ENCODE measurements at regions not wholly inside any gene's neighbourhood (a gene's known extent, or its start where the extent isn't known, plus 50 kb on each side); places are given as distances from the start of the nearest gene placed in this dataset.
"Not testable (repeated sequence)": the region's sequence is repeated elsewhere in the genome, so short reads cannot be mapped to it uniquely, and the experiment has no call there.

DNA sequence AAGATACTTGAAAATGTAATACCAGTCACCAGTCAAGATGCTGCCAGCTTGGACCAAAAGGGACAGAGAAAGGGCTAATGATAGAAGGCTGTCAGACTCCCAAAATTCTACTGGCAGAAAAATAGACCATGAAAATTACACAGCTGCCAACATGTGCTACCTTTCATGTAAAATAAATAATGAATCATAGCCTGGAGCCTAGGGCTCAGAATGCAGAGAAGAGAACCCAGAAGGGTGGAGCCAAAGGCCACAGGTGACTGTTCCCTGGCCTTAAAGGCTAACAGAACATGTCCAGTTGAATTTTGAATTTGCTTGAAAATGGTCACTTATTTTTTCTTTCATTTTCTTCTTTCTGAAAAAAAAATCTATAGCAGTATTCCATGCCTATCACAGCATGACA is 1827.0 kb upstream of the MIR17HG start (continued):
- TF ChIP-seq, protein P1, sequence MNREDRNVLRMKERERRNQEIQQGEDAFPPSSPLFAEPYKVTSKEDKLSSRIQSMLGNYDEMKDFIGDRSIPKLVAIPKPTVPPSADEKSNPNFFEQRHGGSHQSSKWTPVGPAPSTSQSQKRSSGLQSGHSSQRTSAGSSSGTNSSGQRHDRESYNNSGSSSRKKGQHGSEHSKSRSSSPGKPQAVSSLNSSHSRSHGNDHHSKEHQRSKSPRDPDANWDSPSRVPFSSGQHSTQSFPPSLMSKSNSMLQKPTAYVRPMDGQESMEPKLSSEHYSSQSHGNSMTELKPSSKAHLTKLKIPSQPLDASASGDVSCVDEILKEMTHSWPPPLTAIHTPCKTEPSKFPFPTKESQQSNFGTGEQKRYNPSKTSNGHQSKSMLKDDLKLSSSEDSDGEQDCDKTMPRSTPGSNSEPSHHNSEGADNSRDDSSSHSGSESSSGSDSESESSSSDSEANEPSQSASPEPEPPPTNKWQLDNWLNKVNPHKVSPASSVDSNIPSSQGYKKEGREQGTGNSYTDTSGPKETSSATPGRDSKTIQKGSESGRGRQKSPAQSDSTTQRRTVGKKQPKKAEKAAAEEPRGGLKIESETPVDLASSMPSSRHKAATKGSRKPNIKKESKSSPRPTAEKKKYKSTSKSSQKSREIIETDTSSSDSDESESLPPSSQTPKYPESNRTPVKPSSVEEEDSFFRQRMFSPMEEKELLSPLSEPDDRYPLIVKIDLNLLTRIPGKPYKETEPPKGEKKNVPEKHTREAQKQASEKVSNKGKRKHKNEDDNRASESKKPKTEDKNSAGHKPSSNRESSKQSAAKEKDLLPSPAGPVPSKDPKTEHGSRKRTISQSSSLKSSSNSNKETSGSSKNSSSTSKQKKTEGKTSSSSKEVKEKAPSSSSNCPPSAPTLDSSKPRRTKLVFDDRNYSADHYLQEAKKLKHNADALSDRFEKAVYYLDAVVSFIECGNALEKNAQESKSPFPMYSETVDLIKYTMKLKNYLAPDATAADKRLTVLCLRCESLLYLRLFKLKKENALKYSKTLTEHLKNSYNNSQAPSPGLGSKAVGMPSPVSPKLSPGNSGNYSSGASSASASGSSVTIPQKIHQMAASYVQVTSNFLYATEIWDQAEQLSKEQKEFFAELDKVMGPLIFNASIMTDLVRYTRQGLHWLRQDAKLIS (CRISPR knock-in tag; IDR thresholded peaks at IDR 0.05; ENCODE audit: borderline replicate concordance) = no peak
- no peak for TF ChIP-seq ZNF671 (CRISPR knock-in tag; IDR thresholded peaks at IDR 0.05)

DNA sequence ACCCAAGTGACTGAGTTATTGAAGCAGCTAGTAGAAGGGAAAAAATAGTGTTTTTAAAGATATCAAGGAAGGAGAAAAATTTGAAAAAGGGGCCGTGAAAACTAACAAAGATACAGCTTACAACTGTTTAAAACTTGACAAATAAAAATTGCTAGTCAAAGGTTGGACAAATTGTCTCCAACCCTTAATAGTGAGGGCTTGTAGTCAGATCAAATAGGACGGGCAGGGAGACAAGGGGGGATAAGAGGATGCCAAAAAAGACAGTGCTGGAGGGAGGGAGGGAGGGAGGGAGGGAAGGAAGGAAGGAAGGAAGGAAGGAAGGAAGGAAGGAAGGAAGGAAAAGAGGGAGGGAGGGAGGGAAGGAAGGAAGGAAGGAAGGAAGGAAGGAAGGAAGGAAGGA is 1825.8 kb upstream of the MIR17HG start:
- DNase-seq (ENCODE audit: low spot score); H3K27ac Mint-ChIP-seq; ATAC-seq; H3K4me3 Mint-ChIP-seq; CTCF ChIA-PET; POLR2A ChIA-PET; H3K27me3 Mint-ChIP-seq (ENCODE audit: low read depth): not testable (repeated sequence)
- Mint-ChIP-seq H3K9me3 (peaks cover 26% of the 10 kb centered on the region), H3K4me1 (peaks cover 41% of the 10 kb centered on the region), H3K36me3 (peaks cover 14% of the 10 kb centered on the region)

DNA sequence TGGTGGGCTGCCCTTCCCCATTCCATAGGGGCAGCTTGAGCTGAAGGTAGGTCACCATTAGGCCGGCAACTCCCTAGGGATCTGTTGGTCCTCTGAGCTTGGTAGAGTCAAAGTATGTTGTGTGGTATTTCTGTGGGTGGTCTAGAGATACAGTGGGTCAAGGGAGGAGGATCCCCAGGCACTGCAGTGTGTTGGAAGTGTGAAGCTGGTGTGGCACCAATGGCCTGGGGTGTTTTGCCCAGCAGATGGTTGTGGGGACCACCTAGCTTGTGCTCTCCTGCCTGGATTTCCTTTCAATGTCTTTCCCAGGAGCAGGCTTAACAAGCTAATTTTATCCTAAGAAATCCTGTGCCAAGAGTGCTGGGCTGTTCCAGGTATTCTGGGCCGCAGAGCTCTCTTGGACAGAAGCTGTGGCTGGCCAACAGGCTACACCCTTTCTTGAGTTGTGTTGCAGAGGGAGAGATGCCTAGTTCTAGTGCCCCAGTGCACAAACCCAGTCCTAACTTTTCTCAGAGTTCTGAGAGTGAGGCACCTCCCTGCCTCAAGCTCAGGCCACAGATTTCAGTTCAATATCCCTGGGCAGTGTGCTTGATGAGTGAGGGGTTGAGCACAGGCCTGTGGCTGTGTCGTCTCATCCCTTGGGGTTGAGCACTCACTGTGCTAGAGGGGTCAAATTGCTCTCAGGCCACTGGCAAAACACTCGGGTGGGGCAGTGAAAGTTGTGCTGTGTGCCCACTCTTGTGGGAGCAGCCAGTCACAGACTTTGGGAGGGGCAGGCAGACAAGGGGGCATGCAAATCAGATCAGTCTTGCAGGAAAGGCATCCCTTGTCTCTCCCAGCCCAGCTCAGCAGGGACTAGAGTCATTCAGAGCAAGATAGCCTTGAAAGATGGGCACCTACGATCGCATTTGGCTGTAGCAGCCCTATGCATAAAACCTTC is 1806.1 kb upstream of the MIR17HG start:
- Mint-ChIP-seq H3K27ac (no peak overlapping the region), H3K36me3 (no peaks in the 10 kb centered on the region), H3K9me3 (peaks cover 3% of the 10 kb centered on the region), H3K4me3 (no peak overlapping the region), H3K4me1 (peaks cover 32% of the 10 kb centered on the region), H3K27me3 (ENCODE audit: low read depth) (no peaks in the 10 kb centered on the region)
- ATAC-seq = peak; percentile 22
- ChIA-PET POLR2A (no interaction called here), CTCF (no interaction called here)
- DNase-seq (ENCODE audit: low spot score) = no peak
- TF ChIP-seq, protein P2, sequence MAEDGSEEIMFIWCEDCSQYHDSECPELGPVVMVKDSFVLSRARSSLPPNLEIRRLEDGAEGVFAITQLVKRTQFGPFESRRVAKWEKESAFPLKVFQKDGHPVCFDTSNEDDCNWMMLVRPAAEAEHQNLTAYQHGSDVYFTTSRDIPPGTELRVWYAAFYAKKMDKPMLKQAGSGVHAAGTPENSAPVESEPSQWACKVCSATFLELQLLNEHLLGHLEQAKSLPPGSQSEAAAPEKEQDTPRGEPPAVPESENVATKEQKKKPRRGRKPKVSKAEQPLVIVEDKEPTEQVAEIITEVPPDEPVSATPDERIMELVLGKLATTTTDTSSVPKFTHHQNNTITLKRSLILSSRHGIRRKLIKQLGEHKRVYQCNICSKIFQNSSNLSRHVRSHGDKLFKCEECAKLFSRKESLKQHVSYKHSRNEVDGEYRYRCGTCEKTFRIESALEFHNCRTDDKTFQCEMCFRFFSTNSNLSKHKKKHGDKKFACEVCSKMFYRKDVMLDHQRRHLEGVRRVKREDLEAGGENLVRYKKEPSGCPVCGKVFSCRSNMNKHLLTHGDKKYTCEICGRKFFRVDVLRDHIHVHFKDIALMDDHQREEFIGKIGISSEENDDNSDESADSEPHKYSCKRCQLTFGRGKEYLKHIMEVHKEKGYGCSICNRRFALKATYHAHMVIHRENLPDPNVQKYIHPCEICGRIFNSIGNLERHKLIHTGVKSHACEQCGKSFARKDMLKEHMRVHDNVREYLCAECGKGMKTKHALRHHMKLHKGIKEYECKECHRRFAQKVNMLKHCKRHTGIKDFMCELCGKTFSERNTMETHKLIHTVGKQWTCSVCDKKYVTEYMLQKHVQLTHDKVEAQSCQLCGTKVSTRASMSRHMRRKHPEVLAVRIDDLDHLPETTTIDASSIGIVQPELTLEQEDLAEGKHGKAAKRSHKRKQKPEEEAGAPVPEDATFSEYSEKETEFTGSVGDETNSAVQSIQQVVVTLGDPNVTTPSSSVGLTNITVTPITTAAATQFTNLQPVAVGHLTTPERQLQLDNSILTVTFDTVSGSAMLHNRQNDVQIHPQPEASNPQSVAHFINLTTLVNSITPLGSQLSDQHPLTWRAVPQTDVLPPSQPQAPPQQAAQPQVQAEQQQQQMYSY (CRISPR knock-in tag; IDR thresholded peaks at IDR 0.05) = no peak
- no peak for TF ChIP-seq RELA (CRISPR knock-in tag; IDR thresholded peaks at IDR 0.05; ENCODE audit: borderline replicate concordance)
- TF ChIP-seq, protein P3, sequence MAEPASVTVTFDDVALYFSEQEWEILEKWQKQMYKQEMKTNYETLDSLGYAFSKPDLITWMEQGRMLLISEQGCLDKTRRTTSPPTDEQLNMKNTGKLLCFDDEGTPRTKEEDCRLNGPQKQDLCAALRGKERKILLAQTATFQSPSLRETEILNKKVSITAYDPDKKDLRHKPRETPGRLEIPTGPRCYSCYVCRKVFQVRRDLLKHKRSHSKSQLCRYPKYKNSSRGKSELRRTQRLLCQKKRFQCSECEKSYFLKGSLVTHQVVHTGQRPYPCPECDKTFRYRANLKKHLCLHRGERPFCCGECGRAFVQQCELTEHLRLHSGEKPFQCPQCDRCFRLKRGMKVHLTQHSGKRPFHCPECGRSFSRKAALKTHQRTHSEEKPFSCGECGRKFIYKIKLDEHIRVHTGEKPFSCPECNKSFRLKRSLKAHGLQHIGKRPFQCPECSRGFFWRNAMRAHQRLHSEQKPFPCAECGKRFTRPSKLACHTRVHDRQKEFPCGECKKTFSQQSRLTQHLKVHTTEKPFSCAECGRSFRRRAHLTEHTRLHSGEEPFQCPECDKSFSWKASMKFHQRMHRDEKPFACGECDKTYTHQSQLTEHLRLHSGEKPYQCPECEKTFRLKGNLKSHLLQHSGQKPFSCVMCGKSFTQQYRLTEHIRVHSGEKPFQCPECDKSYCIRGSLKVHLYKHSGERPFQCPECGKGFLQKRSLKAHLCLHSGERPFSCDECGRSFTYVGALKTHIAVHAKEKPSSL (CRISPR knock-in tag; conservative IDR thresholded peaks at IDR 0.05) = no peak
- no peak for TF ChIP-seq SOX15 (CRISPR knock-in tag; IDR thresholded peaks at IDR 0.05)
- TF ChIP-seq, protein P4, sequence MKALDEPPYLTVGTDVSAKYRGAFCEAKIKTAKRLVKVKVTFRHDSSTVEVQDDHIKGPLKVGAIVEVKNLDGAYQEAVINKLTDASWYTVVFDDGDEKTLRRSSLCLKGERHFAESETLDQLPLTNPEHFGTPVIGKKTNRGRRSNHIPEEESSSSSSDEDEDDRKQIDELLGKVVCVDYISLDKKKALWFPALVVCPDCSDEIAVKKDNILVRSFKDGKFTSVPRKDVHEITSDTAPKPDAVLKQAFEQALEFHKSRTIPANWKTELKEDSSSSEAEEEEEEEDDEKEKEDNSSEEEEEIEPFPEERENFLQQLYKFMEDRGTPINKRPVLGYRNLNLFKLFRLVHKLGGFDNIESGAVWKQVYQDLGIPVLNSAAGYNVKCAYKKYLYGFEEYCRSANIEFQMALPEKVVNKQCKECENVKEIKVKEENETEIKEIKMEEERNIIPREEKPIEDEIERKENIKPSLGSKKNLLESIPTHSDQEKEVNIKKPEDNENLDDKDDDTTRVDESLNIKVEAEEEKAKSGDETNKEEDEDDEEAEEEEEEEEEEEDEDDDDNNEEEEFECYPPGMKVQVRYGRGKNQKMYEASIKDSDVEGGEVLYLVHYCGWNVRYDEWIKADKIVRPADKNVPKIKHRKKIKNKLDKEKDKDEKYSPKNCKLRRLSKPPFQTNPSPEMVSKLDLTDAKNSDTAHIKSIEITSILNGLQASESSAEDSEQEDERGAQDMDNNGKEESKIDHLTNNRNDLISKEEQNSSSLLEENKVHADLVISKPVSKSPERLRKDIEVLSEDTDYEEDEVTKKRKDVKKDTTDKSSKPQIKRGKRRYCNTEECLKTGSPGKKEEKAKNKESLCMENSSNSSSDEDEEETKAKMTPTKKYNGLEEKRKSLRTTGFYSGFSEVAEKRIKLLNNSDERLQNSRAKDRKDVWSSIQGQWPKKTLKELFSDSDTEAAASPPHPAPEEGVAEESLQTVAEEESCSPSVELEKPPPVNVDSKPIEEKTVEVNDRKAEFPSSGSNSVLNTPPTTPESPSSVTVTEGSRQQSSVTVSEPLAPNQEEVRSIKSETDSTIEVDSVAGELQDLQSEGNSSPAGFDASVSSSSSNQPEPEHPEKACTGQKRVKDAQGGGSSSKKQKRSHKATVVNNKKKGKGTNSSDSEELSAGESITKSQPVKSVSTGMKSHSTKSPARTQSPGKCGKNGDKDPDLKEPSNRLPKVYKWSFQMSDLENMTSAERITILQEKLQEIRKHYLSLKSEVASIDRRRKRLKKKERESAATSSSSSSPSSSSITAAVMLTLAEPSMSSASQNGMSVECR (CRISPR knock-in tag; IDR thresholded peaks at IDR 0.05; ENCODE audit: borderline replicate concordance) = no peak
- TF ChIP-seq, protein P5, sequence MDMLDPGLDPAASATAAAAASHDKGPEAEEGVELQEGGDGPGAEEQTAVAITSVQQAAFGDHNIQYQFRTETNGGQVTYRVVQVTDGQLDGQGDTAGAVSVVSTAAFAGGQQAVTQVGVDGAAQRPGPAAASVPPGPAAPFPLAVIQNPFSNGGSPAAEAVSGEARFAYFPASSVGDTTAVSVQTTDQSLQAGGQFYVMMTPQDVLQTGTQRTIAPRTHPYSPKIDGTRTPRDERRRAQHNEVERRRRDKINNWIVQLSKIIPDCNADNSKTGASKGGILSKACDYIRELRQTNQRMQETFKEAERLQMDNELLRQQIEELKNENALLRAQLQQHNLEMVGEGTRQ (CRISPR knock-in tag; IDR thresholded peaks at IDR 0.05) = no peak
